Esophagus squamous epithelium (tissue), 5 donors: ENCODE measurements at regions not wholly inside any gene's neighbourhood (a gene's known extent, or its start where the extent isn't known, plus 50 kb on each side); places are given as distances from the start of the nearest gene placed in this dataset.

Experiments
- DNase-seq: peaks from one replicate; lab custom pipeline; 2025; lab: John Stamatoyannopoulos, UW
- H3K27ac ChIP-seq, 4 donors: fragments of 200-600 bp; sonication (generic); one replicate each; pipeline ENCODE4 v1.5.1; 2016 to 2019; ENCODE audit warnings: mild to moderate bottlenecking in 1 of 4
- H3K27me3 ChIP-seq, 4 donors: fragments of 200-600 bp; sonication (generic); 1 replicate in 3 of 4; 2 replicates in 1 of 4; pipeline versions ENCODE4 v1.5.1 to v1.6.0; 2017 to 2021; ENCODE audit warnings: antibody characterized with exemption in 1 of 4
- H3K36me3 ChIP-seq, 3 donors: fragments of 200-600 bp; sonication (generic); one replicate each; pipeline ENCODE4 v1.5.1; 2016 to 2019
- H3K4me1 ChIP-seq, 3 donors: fragments of 200-600 bp; sonication (generic); one replicate each; pipeline ENCODE4 v1.5.1; 2017 to 2019
- H3K4me3 ChIP-seq, 4 donors: fragments of 200-600 bp; sonication (generic); 1 replicate in 3 of 4; 2 replicates in 1 of 4; pipeline ENCODE4 v1.5.1; 2016 to 2019; ENCODE audit warnings: mild to moderate bottlenecking in 2 of 4, moderate library complexity in 1 of 4
- H3K9me3 ChIP-seq, 3 donors: fragments of 200-600 bp; sonication (generic); one replicate each; pipeline ENCODE4 v1.5.1; 2016 to 2019
- POLR2A ChIP-seq, 4 donors: fragments of 450-650 bp; IDR thresholded peaks; one replicate each; pipeline ENCODE4 v1.6.1; 2017; ENCODE audit warnings: antibody characterized with exemption in 4 of 4, mild to moderate bottlenecking in 4 of 4, moderate library complexity in 3 of 4
- WGBS, 2 donors: methylation state at CpG; one replicate each; pipeline ENCODE4 v1.1.5; 2018; 5-methylcytosine and 5-hydroxymethylcytosine counted together
- intact Hi-C: fragments of 100-400 bp; cut with DNase I; formaldehyde crosslinking; loops from one replicate; pipeline ENCODE4 v1.15.0; 2022
- TF ChIP-seq, protein P1 (sequence below), 6 experiments: fragments of 450-650 bp in 4 of 6; fragments of 200-600 bp in 2 of 6; sonication (generic) in 2 of 6; IDR thresholded peaks; one replicate each; pipeline ENCODE4 v1.5.1; 2016 to 2019; ENCODE audit warnings: antibody characterized with exemption in 6 of 6, mild to moderate bottlenecking in 4 of 6, moderate library complexity in 4 of 6
- donor health status: DM: yes; HTN: yes; CAD: no.

DNA sequence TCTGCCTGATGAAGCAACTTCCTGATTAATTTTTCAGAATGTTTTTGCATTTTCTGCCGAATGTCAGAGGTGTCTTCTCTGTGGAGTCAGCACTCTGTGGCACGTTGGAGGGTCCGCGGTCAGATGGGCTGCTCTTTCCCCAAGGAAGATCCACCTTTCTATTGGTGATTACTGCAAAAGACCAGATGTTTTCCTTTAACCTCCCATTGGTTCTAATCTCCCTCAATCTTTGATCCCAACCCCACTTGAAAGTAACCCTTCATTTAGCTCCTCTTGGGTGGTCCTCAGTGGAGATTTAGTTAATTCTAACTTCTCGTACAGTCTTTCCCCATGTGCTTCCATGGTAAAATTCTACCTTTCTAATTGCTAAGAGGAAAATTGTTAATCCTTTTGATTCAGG, 397.7 kb upstream of the DDHD1 start:
- WGBS, 2 donors = 84 to 88% methylated on average over 5 of the region's 5 CpGs
- H3K27me3 ChIP-seq = no peaks in the 10 kb centered on the region
- no peaks in the 10 kb centered on the region for H3K4me1 ChIP-seq
- intact Hi-C loops = no loop called here
- DNase-seq = no peak
- no peak overlapping the region for H3K27ac ChIP-seq
- no peaks in the 10 kb centered on the region for H3K9me3 ChIP-seq
- H3K36me3 ChIP-seq = no peaks in the 10 kb centered on the region
- no peak overlapping the region for H3K4me3 ChIP-seq
- no peak for TF ChIP-seq POLR2A (IDR thresholded peaks at IDR 0.05)
- TF ChIP-seq, protein P1, sequence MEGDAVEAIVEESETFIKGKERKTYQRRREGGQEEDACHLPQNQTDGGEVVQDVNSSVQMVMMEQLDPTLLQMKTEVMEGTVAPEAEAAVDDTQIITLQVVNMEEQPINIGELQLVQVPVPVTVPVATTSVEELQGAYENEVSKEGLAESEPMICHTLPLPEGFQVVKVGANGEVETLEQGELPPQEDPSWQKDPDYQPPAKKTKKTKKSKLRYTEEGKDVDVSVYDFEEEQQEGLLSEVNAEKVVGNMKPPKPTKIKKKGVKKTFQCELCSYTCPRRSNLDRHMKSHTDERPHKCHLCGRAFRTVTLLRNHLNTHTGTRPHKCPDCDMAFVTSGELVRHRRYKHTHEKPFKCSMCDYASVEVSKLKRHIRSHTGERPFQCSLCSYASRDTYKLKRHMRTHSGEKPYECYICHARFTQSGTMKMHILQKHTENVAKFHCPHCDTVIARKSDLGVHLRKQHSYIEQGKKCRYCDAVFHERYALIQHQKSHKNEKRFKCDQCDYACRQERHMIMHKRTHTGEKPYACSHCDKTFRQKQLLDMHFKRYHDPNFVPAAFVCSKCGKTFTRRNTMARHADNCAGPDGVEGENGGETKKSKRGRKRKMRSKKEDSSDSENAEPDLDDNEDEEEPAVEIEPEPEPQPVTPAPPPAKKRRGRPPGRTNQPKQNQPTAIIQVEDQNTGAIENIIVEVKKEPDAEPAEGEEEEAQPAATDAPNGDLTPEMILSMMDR (IDR thresholded peaks at IDR 0.05) = no peak

DNA sequence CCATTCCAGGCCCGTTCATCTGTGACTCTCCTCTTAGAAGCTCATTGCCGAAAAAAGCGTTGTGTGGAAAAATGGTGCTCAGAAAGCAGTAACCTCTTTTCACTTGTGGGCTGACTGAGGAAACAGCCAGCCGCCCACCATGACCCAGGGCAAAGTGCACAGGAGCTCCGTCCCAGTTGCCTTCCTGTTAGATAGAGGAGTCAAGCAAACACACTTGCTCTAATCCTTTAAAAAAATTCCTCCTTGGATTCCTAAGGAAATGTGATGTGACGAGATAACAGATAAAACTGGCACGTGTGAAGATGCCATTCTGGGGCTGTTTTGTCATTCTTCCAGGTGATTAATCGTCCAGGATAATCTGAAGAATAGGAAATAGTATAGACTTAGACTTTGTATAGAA, 396.8 kb upstream of the DDHD1 start:
- TF ChIP-seq POLR2A (IDR thresholded peaks at IDR 0.05) = no peak
- no peaks in the 10 kb centered on the region for H3K4me1 ChIP-seq
- H3K27me3 ChIP-seq = no peaks in the 10 kb centered on the region
- 61 to 69% methylated on average over 7 to 8 of the region's 8 CpGs for WGBS, 2 donors
- no peak overlapping the region for H3K27ac ChIP-seq
- H3K4me3 ChIP-seq = no peak overlapping the region
- intact Hi-C loops = loop anchor here (10.0 kb wide), 2 partner anchors 625 to 785 kb away; no protein-coding TSS in a partner anchor
- H3K36me3 ChIP-seq = no peaks in the 10 kb centered on the region
- no peaks in the 10 kb centered on the region for H3K9me3 ChIP-seq
- no peak for DNase-seq

DNA sequence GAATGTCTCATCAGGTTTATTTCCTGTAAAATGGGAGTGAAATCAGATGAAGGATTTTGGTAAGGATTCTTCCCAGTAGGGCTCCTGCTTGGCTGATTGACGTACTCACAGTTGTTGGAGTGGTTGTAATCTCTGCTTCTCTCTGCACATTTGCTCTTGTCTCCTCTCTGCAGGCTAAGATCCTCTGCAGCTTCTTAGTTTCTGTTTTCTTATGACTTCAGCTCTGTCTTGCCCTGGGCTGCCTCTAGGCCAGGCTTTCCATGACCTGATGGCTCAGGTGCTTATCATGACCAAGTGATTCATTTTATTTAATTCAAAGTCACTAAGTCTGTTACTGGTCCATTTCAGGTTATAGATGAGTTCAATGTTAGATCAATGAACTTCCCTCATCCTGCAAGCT, 394.5 kb upstream of the DDHD1 start:
- Histone ChIP-seq H3K4me3 (no peak overlapping the region), H3K9me3 (no peaks in the 10 kb centered on the region), H3K4me1 (peaks cover 0 to 7% (median 0%) of the 10 kb centered on the region in 3 donors), H3K27ac (no peak overlapping the region), H3K27me3 (no peaks in the 10 kb centered on the region), H3K36me3 (no peaks in the 10 kb centered on the region)
- TF ChIP-seq, protein P1 (IDR thresholded peaks at IDR 0.05) = no peak
- no peak for TF ChIP-seq POLR2A (IDR thresholded peaks at IDR 0.05)
- intact Hi-C loops = loop anchor here (10.0 kb wide), 2 partner anchors 627 to 787 kb away; no protein-coding TSS in a partner anchor
- no peak for DNase-seq
- WGBS, 2 donors = 77 to 86% methylated on average over 1 of the region's 1 CpG

DNA sequence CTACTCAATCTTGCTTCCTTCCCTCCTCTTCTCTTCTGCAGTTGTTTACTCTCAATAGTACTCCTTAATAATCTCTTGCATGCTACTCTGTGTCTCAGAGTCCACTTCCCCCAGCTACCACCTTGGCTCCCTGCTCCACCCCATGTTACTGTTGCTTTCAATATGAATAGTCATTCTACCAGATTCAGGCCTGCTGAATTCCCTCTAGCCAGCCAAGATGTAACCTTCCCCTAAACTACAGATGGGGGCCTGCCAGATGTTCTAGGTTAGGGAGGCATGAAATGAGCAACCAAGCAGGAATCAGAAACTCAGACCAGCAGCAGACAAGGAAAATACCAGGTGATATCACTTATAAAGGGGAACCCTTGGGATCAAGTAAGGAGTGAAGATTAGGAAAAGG, 392.1 kb upstream of the DDHD1 start:
- Histone ChIP-seq H3K4me3 (no peak overlapping the region), H3K27ac (no peak overlapping the region), H3K36me3 (no peaks in the 10 kb centered on the region), H3K27me3 (no peaks in the 10 kb centered on the region), H3K4me1 (peaks cover 0 to 8% (median 0%) of the 10 kb centered on the region in 3 donors), H3K9me3 (no peaks in the 10 kb centered on the region)
- TF ChIP-seq, protein P1 (IDR thresholded peaks at IDR 0.05) = no peak
- TF ChIP-seq POLR2A (IDR thresholded peaks at IDR 0.05) = no peak
- DNase-seq = no peak
- intact Hi-C loops = loop anchor here (10.0 kb wide), 2 partner anchors 630 to 790 kb away; no protein-coding TSS in a partner anchor

DNA sequence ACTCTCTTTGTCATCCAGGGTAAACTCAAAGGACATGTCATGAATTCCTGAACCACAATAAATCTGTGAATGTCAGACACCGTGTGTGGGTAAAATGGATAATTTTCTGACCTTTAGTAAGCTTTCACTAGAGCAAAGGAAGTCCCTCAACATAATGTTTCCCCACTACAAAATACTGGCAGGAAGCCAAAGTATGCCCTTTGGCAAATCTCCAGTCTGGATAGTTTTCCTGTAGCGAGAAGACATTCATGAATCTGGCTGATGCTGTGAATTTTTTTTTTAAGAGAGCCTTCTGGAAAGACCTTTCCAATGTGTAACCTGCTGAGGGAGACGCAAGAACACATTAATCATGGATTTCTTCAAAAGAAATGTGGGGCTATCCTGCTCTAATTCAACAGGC, 389.6 kb upstream of the DDHD1 start:
- H3K4me3 ChIP-seq = no peak overlapping the region
- H3K9me3 ChIP-seq = no peaks in the 10 kb centered on the region
- no peaks in the 10 kb centered on the region for H3K36me3 ChIP-seq
- intact Hi-C loops = loop anchor here (10.0 kb wide), 2 partner anchors 632 to 792 kb away; no protein-coding TSS in a partner anchor
- TF ChIP-seq, protein P1 (IDR thresholded peaks at IDR 0.05) = no peak
- TF ChIP-seq POLR2A (IDR thresholded peaks at IDR 0.05) = no peak
- no peaks in the 10 kb centered on the region for H3K27me3 ChIP-seq
- DNase-seq = no peak
- H3K27ac ChIP-seq = no peak overlapping the region
- peaks cover 0 to 22% (median 1%) of the 10 kb centered on the region in 3 donors for H3K4me1 ChIP-seq
- 34 to 41% methylated on average over 3 of the region's 3 CpGs for WGBS, 2 donors

DNA sequence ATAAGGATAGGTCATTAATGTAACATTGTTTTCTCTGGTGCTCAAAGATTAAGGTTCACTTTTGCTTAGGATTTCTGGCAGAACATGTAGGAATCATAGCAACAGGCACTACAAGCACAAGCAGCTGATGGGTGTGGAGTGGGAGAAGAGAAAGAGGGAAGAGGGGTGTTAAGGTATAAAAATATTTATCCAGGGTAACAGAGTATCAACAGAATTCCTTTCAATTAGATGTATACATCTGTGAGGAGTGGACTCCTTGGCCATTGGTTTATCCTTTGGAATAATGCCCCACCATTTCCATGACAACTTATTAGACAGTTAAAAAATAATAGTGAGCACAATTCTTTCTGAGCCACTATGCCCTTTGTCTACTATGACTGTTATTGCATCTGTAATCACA, 388.3 kb upstream of the DDHD1 start:
- no peak for DNase-seq
- Histone ChIP-seq H3K27ac (no peak overlapping the region), H3K4me3 (no peak overlapping the region), H3K27me3 (no peaks in the 10 kb centered on the region), H3K36me3 (no peaks in the 10 kb centered on the region), H3K9me3 (no peaks in the 10 kb centered on the region), H3K4me1 (peaks cover 0 to 28% (median 7%) of the 10 kb centered on the region in 3 donors)
- intact Hi-C loops = loop anchor here (10.0 kb wide), 2 partner anchors 633 to 793 kb away; no protein-coding TSS in a partner anchor
- TF ChIP-seq POLR2A (IDR thresholded peaks at IDR 0.05) = no peak
- TF ChIP-seq, protein P1 (IDR thresholded peaks at IDR 0.05) = no peak
